HG03097 (cell line): ENCODE measurements at regions not wholly inside any gene's neighbourhood (a gene's known extent, or its start where the extent isn't known, plus 50 kb on each side); places are given as distances from the start of the nearest gene placed in this dataset.

ENCODE experiments used
- ATAC-seq: cut with Tn5 transposase; IDR thresholded peaks from one replicate; pipeline ENCODE4 v1.9.1; 2021; ENCODE audit not compliant: unreplicated experiment, low FRiP score

DNA sequence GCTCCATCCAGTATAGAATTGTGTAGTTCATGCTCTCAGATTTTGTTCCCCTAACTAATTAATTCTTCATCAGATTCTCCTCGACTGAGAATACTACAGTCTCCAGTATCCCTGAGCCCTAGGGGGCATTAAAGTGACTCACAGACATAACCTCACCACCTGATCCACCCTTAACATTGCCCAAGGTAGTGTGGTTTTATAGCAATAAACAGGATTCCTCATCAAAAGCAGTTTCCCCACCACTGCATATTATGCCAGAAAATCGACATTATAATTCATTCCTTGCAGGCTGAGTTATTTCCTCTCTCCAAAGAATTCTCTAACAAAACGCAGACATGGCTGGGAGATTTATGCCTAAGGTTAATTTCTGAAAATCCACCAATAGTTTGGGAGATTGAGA, 1402.5 kb upstream of the CELF2 start:
- no peak for ATAC-seq

DNA sequence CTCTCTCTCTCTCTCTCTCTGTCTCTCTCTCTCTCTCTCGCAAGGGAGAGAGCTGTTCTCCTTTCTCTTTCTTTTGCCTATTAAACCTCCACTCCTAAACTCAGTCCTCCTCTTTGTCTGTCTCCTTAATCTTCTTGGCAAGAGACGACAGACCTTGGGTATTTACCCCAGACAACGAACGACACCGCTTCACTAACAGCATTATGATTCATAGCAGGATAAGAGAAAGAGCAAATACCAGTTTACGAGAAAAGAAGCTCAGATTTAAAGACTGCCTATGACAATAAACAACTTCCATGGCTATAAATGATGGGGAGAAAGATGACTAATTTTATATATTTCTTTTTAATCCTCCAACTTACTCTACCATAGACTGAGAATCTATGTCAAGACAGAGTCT, 1396.5 kb upstream of the CELF2 start:
- ATAC-seq: no peak

DNA sequence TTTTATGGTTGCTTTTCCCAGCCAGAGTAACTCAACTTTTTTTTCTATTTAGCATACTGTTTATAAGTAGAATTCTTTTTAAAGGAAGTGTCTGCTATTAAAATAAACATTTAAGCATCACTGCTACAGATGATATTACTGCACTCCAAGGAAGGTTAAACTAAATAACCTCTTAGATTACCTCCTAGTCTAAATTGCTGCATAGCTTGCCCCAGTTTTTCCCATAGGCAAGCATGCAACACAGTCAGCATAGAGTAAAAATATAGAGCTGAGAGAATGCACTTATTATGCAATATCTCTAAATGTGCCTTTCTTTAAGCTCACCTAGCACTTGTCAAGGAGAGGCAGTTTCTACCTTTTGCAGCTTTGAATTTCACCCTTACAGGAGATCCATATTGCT, 1392.4 kb upstream of the CELF2 start:
- ATAC-seq: no peak

DNA sequence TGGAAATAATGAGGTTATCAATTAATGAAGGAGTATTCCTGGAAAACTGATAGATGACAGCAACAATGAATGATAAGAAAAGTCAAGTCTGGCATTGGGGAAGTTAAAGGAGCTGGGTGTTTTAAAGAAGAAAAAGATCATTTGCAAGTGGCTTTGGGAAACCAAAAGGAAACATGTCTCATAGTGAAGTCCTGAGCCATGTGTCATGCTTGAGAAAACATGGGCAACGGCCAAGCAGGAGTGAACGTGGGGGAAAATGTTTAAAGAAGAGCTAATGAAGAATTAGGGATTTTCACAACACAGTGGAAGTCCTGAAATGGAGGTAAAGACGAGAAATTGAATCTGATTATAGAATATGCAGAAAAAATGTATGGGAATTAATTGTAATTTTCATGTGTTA, 1383.2 kb upstream of the CELF2 start:
- no peak for ATAC-seq

DNA sequence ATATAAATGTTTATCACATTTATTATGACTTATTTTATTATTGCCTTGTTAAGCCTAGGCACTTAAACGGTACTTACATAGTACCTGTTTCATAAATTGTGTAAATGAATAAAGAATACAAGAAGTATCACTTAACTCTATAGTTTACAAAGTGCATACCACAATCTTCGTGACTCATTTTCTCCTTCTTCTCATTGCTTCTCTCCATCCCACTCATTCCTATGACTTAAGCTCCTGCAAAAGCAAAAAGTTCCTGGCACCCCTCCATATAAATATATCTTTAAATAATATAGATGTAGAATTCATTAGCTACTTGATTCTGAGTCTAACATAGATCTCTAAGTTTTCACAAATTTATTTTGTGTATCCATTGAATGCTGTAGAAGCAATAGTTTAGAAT, 1382.0 kb upstream of the CELF2 start:
- no peak for ATAC-seq

DNA sequence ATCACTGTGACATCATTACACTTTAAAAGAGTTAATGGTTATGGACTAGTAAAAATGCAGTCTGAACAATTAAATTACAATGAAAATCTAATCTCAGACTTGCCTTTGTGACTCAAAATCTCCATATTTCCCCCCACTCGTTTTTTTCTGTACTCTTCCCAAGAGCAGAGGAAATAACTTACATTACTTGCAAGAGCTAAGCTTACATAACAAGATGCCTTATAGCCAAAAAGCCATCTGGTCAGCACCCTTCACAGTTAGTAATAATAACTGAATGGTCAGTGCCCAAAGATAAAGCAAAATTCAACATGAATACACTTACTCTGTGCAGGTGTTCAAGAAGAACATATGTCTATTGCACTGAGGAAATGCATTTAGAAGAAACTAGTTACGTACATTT, 1381.5 kb upstream of the CELF2 start:
- ATAC-seq: no peak

DNA sequence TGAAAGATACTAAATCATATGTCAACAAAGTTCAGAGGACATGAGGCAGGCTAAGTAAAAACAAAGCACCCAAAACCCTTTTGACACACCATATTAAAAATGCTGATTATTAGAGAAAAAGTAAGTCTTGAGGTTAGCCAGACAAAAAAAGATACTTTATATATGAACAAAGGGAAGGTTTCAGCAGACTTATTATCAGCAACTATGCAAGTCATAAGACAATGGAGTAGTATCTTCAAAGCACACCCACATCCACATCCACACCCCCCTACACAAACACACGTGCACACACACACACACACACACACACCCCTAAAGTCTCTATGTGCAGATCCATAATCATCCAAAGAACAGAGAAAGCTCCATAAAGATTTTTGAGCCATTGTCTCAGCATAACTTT, 1373.9 kb upstream of the CELF2 start:
- no peak for ATAC-seq

DNA sequence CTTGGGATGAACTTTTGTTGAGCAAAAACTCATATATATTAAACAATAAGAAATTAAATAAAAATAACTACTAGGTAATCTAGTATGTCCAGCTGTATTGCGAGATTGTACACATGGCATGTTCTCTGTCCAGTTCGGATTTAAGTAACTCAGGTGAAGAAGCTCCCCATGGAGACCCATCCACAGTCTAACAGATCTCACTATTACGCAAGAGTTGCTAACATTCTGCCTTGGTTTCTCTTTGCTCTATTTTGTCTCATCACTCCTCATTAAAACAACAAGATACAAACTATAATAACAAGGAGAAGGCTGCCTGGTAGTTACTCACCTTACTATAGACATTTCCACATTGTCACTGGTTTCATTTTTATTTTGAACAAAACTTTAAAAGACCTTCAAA, 1372.3 kb upstream of the CELF2 start:
- no peak for ATAC-seq

DNA sequence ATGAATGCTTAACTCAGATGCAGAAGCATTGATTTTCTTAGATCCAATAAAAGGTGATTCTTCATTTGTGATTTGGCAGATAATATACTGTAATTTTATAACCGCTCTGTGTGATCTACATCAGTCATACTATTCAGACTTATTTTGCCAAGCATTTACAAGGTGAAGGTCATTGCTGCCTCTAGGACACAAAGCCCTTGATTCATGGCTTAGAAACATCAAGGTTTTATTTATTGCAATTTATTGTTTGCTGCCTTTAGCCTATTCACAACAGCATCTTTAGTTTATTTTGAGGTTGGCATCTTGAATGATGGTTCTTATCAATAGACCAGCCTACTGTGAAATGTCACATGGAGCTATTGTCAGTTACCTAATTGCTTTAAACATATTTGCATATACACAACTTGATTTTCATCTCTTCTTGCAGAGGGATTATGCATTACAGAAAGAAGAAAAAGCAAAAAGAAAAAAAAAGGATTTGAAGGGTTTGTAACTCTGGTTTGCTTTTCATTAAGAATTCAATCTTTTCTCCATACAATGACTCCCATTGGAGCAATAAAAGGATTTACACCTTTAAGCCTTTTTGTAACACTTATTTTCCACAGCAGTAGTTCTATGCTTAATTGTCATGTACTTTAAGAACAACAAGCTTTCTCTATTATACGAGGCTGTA, 1371.6 kb upstream of the CELF2 start:
- ATAC-seq: no peak

DNA sequence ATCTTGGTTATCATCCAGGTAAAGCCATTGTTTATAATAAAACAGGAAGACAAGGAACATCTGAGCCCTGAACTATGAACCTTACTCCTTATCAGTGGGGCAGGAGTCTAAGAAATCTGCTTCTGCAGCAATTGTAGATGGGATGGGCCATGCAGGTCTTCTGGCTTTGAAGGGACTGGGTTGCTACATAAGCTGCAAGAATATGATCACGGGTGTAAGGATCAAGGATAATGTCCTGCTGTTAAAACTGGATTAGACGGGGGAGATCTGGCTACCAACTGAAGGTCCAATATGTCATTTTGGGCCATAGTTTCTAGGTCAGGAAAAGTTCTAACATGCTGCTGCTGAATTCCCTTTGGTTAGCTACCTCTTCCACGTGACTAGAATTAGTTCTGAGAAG, 1363.4 kb upstream of the CELF2 start:
- ATAC-seq: no peak

DNA sequence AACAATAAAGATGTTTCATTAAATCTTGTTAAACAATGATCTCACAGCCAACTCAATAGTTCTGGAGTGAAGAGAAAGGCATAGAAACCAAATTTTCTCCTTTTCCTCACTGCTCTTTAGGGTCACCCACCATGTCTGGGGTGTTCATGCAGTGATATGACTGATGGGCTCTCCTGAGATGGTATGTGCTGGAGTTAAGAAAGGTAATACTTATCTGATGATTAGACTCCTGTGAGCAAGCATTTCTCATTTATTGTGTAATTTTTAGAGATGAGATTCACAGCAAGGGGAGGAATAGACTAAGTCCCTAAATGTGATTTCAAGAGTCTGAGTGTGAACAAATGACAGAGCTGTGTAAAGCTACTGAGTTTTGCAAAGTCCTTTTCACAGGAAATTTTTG, 1361.3 kb upstream of the CELF2 start:
- no peak for ATAC-seq

DNA sequence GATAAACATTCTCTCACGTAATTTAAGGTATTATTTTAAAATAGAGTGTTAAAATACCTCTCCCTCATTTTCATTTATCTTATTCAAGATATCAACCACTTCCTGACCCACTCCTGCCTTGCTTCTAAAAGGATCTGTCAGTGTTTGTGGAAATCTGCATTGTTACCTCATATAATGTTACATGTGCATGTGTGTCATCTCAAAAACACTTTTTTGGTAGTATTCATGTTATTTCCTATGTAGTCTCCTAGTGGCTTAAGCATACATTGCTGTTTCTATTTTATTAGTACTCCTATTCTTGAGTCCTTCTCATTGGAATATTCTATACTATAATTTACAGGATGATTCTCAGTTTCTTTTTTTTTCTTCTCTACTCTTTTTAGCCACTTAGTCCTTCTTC, 1360.7 kb upstream of the CELF2 start:
- no peak for ATAC-seq

DNA sequence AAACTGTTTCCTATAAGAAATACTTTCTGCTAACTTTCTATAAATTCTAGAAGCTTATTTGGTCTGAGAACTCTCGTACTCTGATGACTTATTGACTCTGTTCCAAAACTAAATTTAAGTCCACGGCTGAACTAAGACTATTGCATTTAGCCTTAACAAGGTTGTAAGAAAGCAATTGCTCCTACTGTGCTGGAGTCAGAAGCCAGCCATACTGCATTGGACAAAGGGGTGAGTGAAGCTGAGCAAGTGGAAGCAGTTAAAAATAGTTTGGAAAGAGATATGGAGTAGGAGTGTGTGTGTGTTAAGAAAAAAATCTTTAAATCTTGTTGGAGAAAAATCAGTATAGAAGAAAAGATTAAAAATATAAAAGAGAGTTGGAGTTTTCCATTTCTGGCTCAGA, 1360.1 kb upstream of the CELF2 start:
- ATAC-seq: no peak

DNA sequence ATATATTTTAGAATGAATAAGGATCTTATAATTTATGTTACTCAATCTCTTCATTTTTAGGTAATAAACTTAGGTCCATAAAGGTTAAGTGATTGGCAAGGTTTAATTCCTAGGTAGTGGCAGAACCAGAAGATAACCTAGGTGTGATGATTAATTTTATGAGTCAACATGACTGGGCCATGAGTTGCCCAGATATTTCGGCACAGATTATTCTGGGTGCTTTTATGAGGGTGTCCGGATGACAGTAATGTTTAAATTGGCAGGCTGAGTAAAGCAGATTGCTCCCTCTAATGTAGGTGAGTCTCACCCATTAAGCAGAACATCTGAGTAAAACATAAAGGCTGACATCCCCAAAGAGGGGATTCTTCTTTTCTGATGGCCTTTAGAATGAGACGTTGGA, 1349.3 kb upstream of the CELF2 start:
- ATAC-seq: no peak

DNA sequence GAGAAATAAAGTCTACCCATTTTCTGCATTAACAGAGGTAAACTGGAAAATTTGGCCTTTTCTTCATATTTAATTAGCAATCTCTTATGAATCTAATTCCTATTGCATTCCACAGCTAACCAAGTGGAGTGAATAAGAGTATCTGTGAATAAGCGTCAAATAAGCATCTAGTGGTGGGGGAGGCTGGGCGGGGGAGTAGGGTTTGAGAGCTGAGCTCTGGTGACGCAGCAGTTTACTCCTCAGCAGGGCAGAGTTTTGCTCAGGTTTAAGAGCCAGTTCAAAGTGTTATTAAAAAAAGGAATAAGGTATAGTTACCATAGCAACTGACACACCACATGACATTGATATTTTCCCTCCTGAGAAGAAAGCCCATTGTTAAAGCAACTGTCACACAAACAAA, 1346.8 kb upstream of the CELF2 start:
- ATAC-seq: no peak

DNA sequence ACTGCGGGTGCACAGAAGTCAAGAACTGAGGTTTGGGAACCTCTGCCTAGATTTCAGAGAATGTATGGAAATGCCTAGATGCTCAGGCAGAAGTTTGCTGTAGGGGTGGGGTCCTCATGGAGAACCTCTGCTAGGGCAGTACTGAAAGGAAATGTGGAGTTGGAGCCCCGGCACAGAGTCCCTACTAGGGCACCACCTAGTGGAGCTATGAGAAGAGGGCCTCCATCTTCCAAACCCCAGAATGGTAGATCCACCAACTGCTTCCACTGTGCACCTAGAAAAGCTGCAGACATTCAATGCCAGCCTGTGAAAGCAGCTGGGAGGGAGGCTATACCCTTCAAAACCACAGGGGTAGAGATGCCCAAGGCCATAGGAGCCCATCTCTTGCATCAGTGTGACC, 1336.0 kb upstream of the CELF2 start:
- no peak for ATAC-seq

DNA sequence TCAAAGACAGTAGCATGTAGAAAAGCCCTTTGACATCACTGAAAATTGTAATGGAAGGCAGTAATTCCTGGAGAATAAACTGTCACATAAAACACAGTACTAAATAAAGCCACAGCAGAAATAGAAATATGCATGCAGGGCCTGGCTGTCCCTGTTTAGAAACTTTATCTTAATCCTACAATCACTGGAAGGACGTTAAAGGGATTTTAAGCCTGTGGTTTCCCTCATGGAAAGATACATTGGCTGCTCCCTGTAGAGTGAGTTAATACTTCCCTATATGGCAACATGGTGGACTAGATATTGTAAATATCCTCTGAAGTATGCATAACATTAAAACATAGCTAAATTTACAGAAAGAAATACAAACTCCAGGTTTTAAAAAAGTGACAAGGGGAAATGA, 1334.9 kb upstream of the CELF2 start:
- no peak for ATAC-seq

DNA sequence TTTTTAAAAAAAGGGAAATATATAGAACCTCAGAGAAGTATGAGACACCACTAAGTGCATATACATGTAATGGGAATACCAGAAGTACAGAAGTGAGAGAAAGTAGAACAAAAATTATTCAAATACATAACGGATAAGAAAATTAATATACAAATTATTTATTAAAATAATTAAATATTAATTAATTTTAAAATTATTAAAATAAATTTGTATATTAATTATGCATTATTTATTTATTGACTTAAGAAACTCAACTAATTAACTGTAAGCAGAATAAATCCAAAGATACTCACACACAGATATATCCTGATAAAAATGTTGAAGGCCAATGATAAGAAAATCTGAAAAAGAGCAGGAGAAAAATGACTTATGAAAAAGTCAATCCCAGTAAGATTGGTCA, 1333.5 kb upstream of the CELF2 start:
- ATAC-seq: no peak

DNA sequence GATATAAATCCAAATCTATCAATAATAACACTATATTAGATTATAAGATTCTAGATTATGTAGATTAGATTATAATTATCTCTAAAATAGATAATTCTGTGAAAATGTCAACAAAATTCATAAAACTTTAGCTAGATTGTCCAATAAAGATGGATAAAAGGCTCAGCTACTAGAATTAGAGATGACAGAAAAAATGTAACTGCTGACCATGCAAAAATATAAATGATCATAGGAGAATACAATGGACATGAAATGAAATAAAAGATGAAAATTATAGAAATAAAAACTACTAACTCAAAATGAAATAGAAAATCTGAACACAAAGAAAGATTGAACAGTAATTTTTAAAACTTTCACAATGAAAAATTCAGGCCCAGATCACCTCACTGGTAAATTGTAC, 1332.1 kb upstream of the CELF2 start:
- ATAC-seq: no peak

DNA sequence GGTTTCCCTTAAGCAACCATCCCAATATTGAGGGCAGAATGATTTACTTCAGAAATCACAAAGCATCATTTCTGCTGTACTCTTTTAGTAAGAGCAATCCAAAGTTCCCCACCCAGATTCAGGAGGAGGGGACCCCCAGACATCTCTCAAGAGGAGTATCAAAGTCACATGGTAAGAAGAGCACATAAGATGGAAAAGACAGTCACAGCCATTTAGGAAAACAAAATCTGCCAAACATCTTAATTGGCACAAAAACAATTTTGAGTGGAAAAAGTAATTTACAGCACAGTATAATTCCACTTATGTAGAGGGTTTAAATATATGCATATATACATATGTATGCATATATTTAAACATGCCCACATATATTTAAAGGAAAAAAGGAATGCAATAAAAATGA, 1329.0 kb upstream of the CELF2 start:
- no peak for ATAC-seq

DNA sequence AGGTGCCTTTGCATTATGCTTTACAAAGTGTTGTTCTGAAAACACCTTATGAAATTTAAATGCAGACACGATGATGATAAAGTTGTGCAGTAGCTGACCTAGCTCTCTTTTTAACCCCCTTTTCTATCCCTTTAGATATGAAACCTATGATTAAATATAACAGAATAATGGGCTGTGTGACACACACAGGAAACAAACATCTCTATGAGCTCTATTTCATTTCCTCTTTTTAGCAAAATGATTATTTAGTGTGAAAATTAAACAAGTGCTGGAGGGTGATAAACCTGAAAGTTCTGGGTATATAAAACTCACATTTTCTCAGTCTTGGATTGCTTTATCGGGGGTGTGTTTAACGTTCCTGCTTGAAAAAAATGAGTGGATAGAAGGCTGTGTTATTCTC, 1310.5 kb upstream of the CELF2 start:
- no peak for ATAC-seq

DNA sequence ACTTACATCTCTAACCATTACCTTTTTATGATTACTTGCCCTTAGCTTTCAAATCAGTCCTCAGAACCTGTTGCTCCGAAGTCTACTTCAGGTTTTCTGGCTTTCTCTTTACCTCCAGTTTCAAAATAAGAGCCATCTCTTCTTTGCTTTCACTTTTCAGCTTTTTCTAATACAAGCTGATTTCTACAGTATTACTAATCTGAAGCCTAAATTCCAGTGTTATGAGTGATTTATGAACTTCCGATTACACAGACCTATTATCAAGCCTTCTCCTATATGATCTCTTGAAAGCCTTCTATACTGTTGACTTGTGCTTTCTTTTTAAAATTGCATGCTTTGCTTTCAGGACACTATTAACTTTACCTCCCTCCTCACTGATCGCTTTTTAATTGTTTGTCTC, 1307.8 kb upstream of the CELF2 start:
- ATAC-seq: no peak

DNA sequence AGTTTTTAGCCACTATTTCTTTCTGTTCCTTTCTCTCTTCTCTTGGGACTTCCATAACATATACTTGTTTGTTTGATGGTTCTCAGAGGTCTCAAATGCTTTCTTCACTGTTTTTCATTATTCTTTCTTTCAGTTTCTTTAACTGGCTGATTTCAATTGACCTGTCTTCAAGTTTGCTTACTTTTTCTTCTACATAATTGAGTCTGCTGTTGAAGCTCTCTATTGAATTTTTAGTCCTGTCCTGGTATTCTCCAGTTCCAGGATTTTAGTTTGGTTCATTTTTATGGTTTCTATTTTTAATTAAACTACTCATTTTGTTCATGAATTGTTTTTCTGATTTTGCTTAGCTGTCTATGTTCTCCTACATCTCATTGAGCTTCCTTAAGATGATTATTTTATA, 1305.3 kb upstream of the CELF2 start:
- ATAC-seq: no peak
